RWPE2 (cell line): ENCODE measurements at regions not wholly inside any gene's neighbourhood (a gene's known extent, or its start where the extent isn't known, plus 50 kb on each side); places are given as distances from the start of the nearest gene placed in this dataset.
"Not testable (repeated sequence)": the region's sequence is repeated elsewhere in the genome, so short reads cannot be mapped to it uniquely, and the experiment has no call there.

Source experiments
- ATAC-seq: fragments of 200-7000 bp; cut with Tn5 transposase; 3 replicates; pipeline ENCODE4 v1.9.1; 2021; ENCODE audit warnings: low read depth
- DNase-seq: peaks from one replicate; pipeline ENCODE4 v3.0.0-alpha.2; 2020; ENCODE audit warnings: low spot score
- H3K27ac ChIP-seq: fragments of 450-650 bp; 2 replicates; pipeline ENCODE4 v1.5.1; 2017; ENCODE audit warnings: mild to moderate bottlenecking; ENCODE audit not compliant: poor library complexity, severe bottlenecking
- H3K27me3 ChIP-seq: fragments of 250-450 bp; sonication (Bioruptor Pico); 2 replicates; pipeline ENCODE4 v1.5.1; 2021; ENCODE audit warnings: mild to moderate bottlenecking, moderate library complexity; ENCODE audit not compliant: insufficient read depth, poor library complexity, severe bottlenecking
- H3K36me3 ChIP-seq: fragments of 250-450 bp; sonication (Bioruptor Pico); 2 replicates; pipeline ENCODE4 v1.5.1; 2020; ENCODE audit warnings: low read depth, mild to moderate bottlenecking, moderate library complexity
- H3K4me1 ChIP-seq: fragments of 250-450 bp; sonication (Bioruptor Pico); 2 replicates; pipeline ENCODE4 v1.5.1; 2021; ENCODE audit warnings: mild to moderate bottlenecking, moderate library complexity; ENCODE audit not compliant: insufficient read depth, poor library complexity, severe bottlenecking
- H3K4me3 ChIP-seq: fragments of 250-450 bp; sonication (Bioruptor Pico); 2 replicates; pipeline ENCODE4 v1.5.1; 2021; ENCODE audit warnings: mild to moderate bottlenecking, moderate library complexity; ENCODE audit not compliant: severe bottlenecking
- H3K9me3 ChIP-seq: fragments of 250-450 bp; sonication (Bioruptor Pico); 2 replicates; pipeline ENCODE4 v1.5.1; 2021; ENCODE audit warnings: mild to moderate bottlenecking, moderate library complexity; ENCODE audit not compliant: severe bottlenecking
- CTCF ChIP-seq: fragments of 450-650 bp; IDR thresholded peaks from one replicate; pipeline ENCODE4 v1.5.1; 2017; ENCODE audit warnings: mild to moderate bottlenecking, moderate library complexity; ENCODE audit not compliant: poor library complexity, severe bottlenecking

GRCh38 chr6:51218181-51218580 lies 399.5 kb downstream of the TFAP2B start:
- ATAC-seq: no peak
- no peaks in the 10 kb centered on the region for H3K36me3 ChIP-seq
- H3K4me1 ChIP-seq: no peaks in the 10 kb centered on the region
- no peak for DNase-seq
- peaks cover 7% of the 10 kb centered on the region for H3K27me3 ChIP-seq
- H3K27ac ChIP-seq: no peak overlapping the region
- no peak overlapping the region for H3K4me3 ChIP-seq
- no peak for TF ChIP-seq CTCF
- H3K9me3 ChIP-seq: no peaks in the 10 kb centered on the region

GRCh38 chr6:51224580-51225240 lies 406.0 kb downstream of the TFAP2B start:
- not testable (repeated sequence) for H3K4me3 ChIP-seq, H3K4me1 ChIP-seq, H3K27ac ChIP-seq, ATAC-seq, DNase-seq, H3K9me3 ChIP-seq, H3K36me3 ChIP-seq, H3K27me3 ChIP-seq

GRCh38 chr6:51241376-51241775 lies 422.7 kb downstream of the TFAP2B start:
- H3K9me3 ChIP-seq: no peaks in the 10 kb centered on the region

GRCh38 chr6:51249798-51250197 lies 431.1 kb downstream of the TFAP2B start:
- ATAC-seq (no peak), DNase-seq (no peak)
- Histone ChIP-seq H3K9me3 (no peaks in the 10 kb centered on the region), H3K4me3 (no peak overlapping the region), H3K27me3 (no peaks in the 10 kb centered on the region), H3K27ac (no peak overlapping the region), H3K36me3 (no peaks in the 10 kb centered on the region), H3K4me1 (no peaks in the 10 kb centered on the region)
- TF ChIP-seq CTCF: no peak

More at GRCh38 chr6:51241376-51241775, 422.7 kb downstream of the TFAP2B start:
- Histone ChIP-seq H3K27me3 (no peaks in the 10 kb centered on the region), H3K4me1 (no peaks in the 10 kb centered on the region), H3K4me3 (no peak overlapping the region), H3K36me3 (no peaks in the 10 kb centered on the region), H3K27ac (no peak overlapping the region)
- no peak for TF ChIP-seq CTCF
- no peak for DNase-seq
- no peak for ATAC-seq

GRCh38 chr6:51250317-51250716 lies 431.6 kb downstream of the TFAP2B start:
- no peaks in the 10 kb centered on the region for H3K27me3 ChIP-seq
- no peak for ATAC-seq
- DNase-seq: no peak
- H3K4me3 ChIP-seq: no peak overlapping the region
- no peak for TF ChIP-seq CTCF
- H3K9me3 ChIP-seq: no peaks in the 10 kb centered on the region
- no peaks in the 10 kb centered on the region for H3K4me1 ChIP-seq
- no peaks in the 10 kb centered on the region for H3K36me3 ChIP-seq
- no peak overlapping the region for H3K27ac ChIP-seq
